ENCODE measurements at regions not wholly inside any gene's neighbourhood (a gene's known extent, or its start where the extent isn't known, plus 50 kb on each side); places are given as distances from the start of the nearest gene placed in this dataset.

- no peaks in the 10 kb centered on the region for H3K36me3 ChIP-seq
- H3K4me2 ChIP-seq: no peak overlapping the region
- H3K36me3 Mint-ChIP-seq: no peaks in the 10 kb centered on the region
- no peaks in the 10 kb centered on the region for H3K27me3 ChIP-seq
- H4K20me1 ChIP-seq (ENCODE audit: low read depth): no peaks in the 10 kb centered on the region
- H3K27ac Mint-ChIP-seq: no peak overlapping the region
- H3K79me2 ChIP-seq (ENCODE audit: low read depth): no peaks in the 10 kb centered on the region
- no peak overlapping the region for H3K27ac ChIP-seq
- no peak overlapping the region for H3K9ac ChIP-seq
- no peak for TF ChIP-seq EZH2 (IDR thresholded peaks at IDR 0.05)
- TF ChIP-seq EZH2phosphoT487 (IDR thresholded peaks at IDR 0.05): no peak
- no peak for TF ChIP-seq CTCF (IDR thresholded peaks at IDR 0.05)
- H3K4me1 Mint-ChIP-seq: peaks cover 6% of the 10 kb centered on the region
- peaks cover 17% of the 10 kb centered on the region for H3K9me3 Mint-ChIP-seq
- no peak overlapping the region for H3K4me3 Mint-ChIP-seq
- no peak for DNase-seq (ENCODE audit: low spot score)
- H3K27me3 Mint-ChIP-seq (ENCODE audit: insufficient read depth, low read depth): no peaks in the 10 kb centered on the region
- no peaks in the 10 kb centered on the region for H3F3A ChIP-seq (ENCODE audit: low read depth)
- H2AFZ ChIP-seq (replicated peaks): no peak overlapping the region
- peaks cover 4% of the 10 kb centered on the region for H3K9me3 ChIP-seq (ENCODE audit: low read depth)
- H3K4me3 ChIP-seq: no peak overlapping the region
- H3K4me1 ChIP-seq: no peaks in the 10 kb centered on the region
Observed at GRCh38 chr9:81213456-81213855, 475.9 kb downstream of the TLE1 start.

GRCh38 chr9:81211741-81212140, 477.6 kb downstream of the TLE1 start:
- Histone ChIP-seq H3K9ac (no peak overlapping the region), H3K4me1 (no peaks in the 10 kb centered on the region), H3K36me3 (no peaks in the 10 kb centered on the region), H4K20me1 (ENCODE audit: low read depth) (no peaks in the 10 kb centered on the region), H3F3A (ENCODE audit: low read depth) (no peaks in the 10 kb centered on the region), H3K27ac (no peak overlapping the region), H3K4me2 (no peak overlapping the region), H2AFZ (replicated peaks) (no peak overlapping the region), H3K27me3 (no peaks in the 10 kb centered on the region), H3K9me3 (ENCODE audit: low read depth) (peaks cover 2% of the 10 kb centered on the region), H3K79me2 (ENCODE audit: low read depth) (no peaks in the 10 kb centered on the region), H3K4me3 (no peak overlapping the region)
- Mint-ChIP-seq H3K36me3 (no peaks in the 10 kb centered on the region), H3K9me3 (peaks cover 10% of the 10 kb centered on the region), H3K4me3 (no peak overlapping the region), H3K27me3 (ENCODE audit: insufficient read depth, low read depth) (no peaks in the 10 kb centered on the region), H3K4me1 (peaks cover 6% of the 10 kb centered on the region), H3K27ac (no peak overlapping the region)
- DNase-seq (ENCODE audit: low spot score): no peak
- no peak for TF ChIP-seq CTCF (IDR thresholded peaks at IDR 0.05)
- TF ChIP-seq EZH2 (IDR thresholded peaks at IDR 0.05): no peak
- TF ChIP-seq EZH2phosphoT487 (IDR thresholded peaks at IDR 0.05): no peak

- peaks cover 1% of the 10 kb centered on the region for H3K4me1 Mint-ChIP-seq
- no peaks in the 10 kb centered on the region for H3K9me3 ChIP-seq (ENCODE audit: low read depth)
- no peak overlapping the region for H3K4me3 ChIP-seq
- no peaks in the 10 kb centered on the region for H3K27me3 Mint-ChIP-seq (ENCODE audit: insufficient read depth, low read depth)
- H3K9ac ChIP-seq: no peak overlapping the region
- TF ChIP-seq EZH2phosphoT487 (IDR thresholded peaks at IDR 0.05) (no peak), EZH2 (IDR thresholded peaks at IDR 0.05) (no peak), CTCF (IDR thresholded peaks at IDR 0.05) (no peak)
- no peaks in the 10 kb centered on the region for H3K36me3 ChIP-seq
- DNase-seq (ENCODE audit: low spot score): no peak
- H3F3A ChIP-seq (ENCODE audit: low read depth): no peaks in the 10 kb centered on the region
- no peaks in the 10 kb centered on the region for H3K27me3 ChIP-seq
- no peak overlapping the region for H3K27ac Mint-ChIP-seq
- H3K36me3 Mint-ChIP-seq: no peaks in the 10 kb centered on the region
- no peaks in the 10 kb centered on the region for H3K9me3 Mint-ChIP-seq
- H3K27ac ChIP-seq: no peak overlapping the region
- H3K4me2 ChIP-seq: no peak overlapping the region
- H3K79me2 ChIP-seq (ENCODE audit: low read depth): no peaks in the 10 kb centered on the region
- no peak overlapping the region for H2AFZ ChIP-seq (replicated peaks)
- no peak overlapping the region for H3K4me3 Mint-ChIP-seq
- no peaks in the 10 kb centered on the region for H4K20me1 ChIP-seq (ENCODE audit: low read depth)
- no peaks in the 10 kb centered on the region for H3K4me1 ChIP-seq
Observed at GRCh38 chr9:81207651-81208050, 481.7 kb downstream of the TLE1 start.

Data from neural progenitor cell (in vitro differentiated cells).